ENCODE measurements at regions not wholly inside any gene's neighbourhood (a gene's known extent, or its start where the extent isn't known, plus 50 kb on each side); places are given as distances from the start of the nearest gene placed in this dataset.

GRCh38 chr13:47025791-47026447 lies 129.1 kb upstream of the HTR2A start:
- TF ChIP-seq, protein P1, sequence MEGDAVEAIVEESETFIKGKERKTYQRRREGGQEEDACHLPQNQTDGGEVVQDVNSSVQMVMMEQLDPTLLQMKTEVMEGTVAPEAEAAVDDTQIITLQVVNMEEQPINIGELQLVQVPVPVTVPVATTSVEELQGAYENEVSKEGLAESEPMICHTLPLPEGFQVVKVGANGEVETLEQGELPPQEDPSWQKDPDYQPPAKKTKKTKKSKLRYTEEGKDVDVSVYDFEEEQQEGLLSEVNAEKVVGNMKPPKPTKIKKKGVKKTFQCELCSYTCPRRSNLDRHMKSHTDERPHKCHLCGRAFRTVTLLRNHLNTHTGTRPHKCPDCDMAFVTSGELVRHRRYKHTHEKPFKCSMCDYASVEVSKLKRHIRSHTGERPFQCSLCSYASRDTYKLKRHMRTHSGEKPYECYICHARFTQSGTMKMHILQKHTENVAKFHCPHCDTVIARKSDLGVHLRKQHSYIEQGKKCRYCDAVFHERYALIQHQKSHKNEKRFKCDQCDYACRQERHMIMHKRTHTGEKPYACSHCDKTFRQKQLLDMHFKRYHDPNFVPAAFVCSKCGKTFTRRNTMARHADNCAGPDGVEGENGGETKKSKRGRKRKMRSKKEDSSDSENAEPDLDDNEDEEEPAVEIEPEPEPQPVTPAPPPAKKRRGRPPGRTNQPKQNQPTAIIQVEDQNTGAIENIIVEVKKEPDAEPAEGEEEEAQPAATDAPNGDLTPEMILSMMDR (tag by site-specific recombination; IDR thresholded peaks at IDR 0.05): no peak
- TF ChIP-seq REPIN1 (tag by site-specific recombination; IDR thresholded peaks at IDR 0.05; ENCODE audit: low read depth): no peak
- TF ChIP-seq, protein P2, sequence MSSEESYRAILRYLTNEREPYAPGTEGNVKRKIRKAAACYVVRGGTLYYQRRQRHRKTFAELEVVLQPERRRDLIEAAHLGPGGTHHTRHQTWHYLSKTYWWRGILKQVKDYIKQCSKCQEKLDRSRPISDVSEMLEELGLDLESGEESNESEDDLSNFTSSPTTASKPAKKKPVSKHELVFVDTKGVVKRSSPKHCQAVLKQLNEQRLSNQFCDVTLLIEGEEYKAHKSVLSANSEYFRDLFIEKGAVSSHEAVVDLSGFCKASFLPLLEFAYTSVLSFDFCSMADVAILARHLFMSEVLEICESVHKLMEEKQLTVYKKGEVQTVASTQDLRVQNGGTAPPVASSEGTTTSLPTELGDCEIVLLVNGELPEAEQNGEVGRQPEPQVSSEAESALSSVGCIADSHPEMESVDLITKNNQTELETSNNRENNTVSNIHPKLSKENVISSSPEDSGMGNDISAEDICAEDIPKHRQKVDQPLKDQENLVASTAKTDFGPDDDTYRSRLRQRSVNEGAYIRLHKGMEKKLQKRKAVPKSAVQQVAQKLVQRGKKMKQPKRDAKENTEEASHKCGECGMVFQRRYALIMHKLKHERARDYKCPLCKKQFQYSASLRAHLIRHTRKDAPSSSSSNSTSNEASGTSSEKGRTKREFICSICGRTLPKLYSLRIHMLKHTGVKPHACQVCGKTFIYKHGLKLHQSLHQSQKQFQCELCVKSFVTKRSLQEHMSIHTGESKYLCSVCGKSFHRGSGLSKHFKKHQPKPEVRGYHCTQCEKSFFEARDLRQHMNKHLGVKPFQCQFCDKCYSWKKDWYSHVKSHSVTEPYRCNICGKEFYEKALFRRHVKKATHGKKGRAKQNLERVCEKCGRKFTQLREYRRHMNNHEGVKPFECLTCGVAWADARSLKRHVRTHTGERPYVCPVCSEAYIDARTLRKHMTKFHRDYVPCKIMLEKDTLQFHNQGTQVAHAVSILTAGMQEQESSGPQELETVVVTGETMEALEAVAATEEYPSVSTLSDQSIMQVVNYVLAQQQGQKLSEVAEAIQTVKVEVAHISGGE (tag by site-specific recombination; conservative IDR thresholded peaks at IDR 0.05; ENCODE audit: low read depth): no peak
- no peak for TF ChIP-seq ZNF768 (tag by site-specific recombination; IDR thresholded peaks at IDR 0.05)
- no peak for TF ChIP-seq ZNF211 (tag by site-specific recombination; IDR thresholded peaks at IDR 0.05; ENCODE audit: low read depth)
- TF ChIP-seq ZNF518A (tag by site-specific recombination; conservative IDR thresholded peaks at IDR 0.05; ENCODE audit: low read depth): no peak
- TF ChIP-seq KLF10 (tag by site-specific recombination; IDR thresholded peaks at IDR 0.05): no peak
- TF ChIP-seq, protein P3, sequence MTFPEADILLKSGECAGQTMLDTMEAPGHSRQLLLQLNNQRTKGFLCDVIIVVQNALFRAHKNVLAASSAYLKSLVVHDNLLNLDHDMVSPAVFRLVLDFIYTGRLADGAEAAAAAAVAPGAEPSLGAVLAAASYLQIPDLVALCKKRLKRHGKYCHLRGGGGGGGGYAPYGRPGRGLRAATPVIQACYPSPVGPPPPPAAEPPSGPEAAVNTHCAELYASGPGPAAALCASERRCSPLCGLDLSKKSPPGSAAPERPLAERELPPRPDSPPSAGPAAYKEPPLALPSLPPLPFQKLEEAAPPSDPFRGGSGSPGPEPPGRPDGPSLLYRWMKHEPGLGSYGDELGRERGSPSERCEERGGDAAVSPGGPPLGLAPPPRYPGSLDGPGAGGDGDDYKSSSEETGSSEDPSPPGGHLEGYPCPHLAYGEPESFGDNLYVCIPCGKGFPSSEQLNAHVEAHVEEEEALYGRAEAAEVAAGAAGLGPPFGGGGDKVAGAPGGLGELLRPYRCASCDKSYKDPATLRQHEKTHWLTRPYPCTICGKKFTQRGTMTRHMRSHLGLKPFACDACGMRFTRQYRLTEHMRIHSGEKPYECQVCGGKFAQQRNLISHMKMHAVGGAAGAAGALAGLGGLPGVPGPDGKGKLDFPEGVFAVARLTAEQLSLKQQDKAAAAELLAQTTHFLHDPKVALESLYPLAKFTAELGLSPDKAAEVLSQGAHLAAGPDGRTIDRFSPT (tag by site-specific recombination; IDR thresholded peaks at IDR 0.05): no peak
- no peak for TF ChIP-seq ZNF677 (tag by site-specific recombination; IDR thresholded peaks at IDR 0.05)
- TF ChIP-seq ZNF791 (tag by site-specific recombination; IDR thresholded peaks at IDR 0.05): no peak
- TF ChIP-seq ZNF776 (tag by site-specific recombination; IDR thresholded peaks at IDR 0.05; ENCODE audit: borderline replicate concordance): no peak
- TF ChIP-seq ZNF629 (tag by site-specific recombination; IDR thresholded peaks at IDR 0.05): no peak
